DOHH2 (cell line): ENCODE measurements at regions not wholly inside any gene's neighbourhood (a gene's known extent, or its start where the extent isn't known, plus 50 kb on each side); places are given as distances from the start of the nearest gene placed in this dataset.

Experiments used
- H3F3A ChIP-seq: fragments of 200-600 bp; sonication (generic), shearing (Covaris generic); 2 replicates; pipeline ENCODE4 v1.6.0; 2016; ENCODE audit warnings: antibody characterized with exemption, mild to moderate bottlenecking; ENCODE audit not compliant: control insufficient read depth, insufficient read depth
- H3K27ac ChIP-seq: fragments of 200-600 bp; sonication (generic); 2 replicates; pipeline ENCODE4 v1.5.1; 2014; ENCODE audit warnings: low read depth, mild to moderate bottlenecking, low read length, moderate library complexity
- H3K27me3 ChIP-seq: fragments of 200-600 bp; sonication (generic); 2 replicates; pipeline ENCODE4 v1.6.1; 2014; ENCODE audit warnings: mild to moderate bottlenecking, low read length, mixed read lengths; ENCODE audit not compliant: control insufficient read depth
- H3K36me3 ChIP-seq: fragments of 200-600 bp; sonication (generic); 2 replicates; pipeline ENCODE4 v1.6.1; 2014; ENCODE audit warnings: mild to moderate bottlenecking, low read length, moderate library complexity, mixed read lengths; ENCODE audit not compliant: control insufficient read depth
- H3K4me1 ChIP-seq: fragments of 200-600 bp; sonication (generic); 2 replicates; pipeline ENCODE4 v1.6.1; 2014; ENCODE audit warnings: mild to moderate bottlenecking, low read length, mixed read lengths; ENCODE audit not compliant: control insufficient read depth
- H3K4me2 ChIP-seq: fragments of 200-600 bp; sonication (generic); 2 replicates; pipeline ENCODE4 v1.6.0; 2014; ENCODE audit warnings: mild to moderate bottlenecking, low read length, moderate library complexity
- H3K4me3 ChIP-seq: fragments of 200-600 bp; sonication (generic); 2 replicates; pipeline ENCODE4 v1.5.1; 2014; ENCODE audit warnings: mild to moderate bottlenecking, low read length, mixed read lengths
- H3K79me2 ChIP-seq: fragments of 200-600 bp; sonication (generic); 2 replicates; pipeline ENCODE4 v1.6.1; 2014; ENCODE audit warnings: mild to moderate bottlenecking, low read length, mixed read lengths; ENCODE audit not compliant: control insufficient read depth
- H3K9me2 ChIP-seq: fragments of 200-600 bp; sonication (generic); replicated peaks from 2 replicates; pipeline ENCODE4 v1.6.1; 2014; ENCODE audit warnings: mild to moderate bottlenecking, low read length, mixed read lengths; ENCODE audit not compliant: control insufficient read depth
- H3K9me3 ChIP-seq: fragments of 200-600 bp; sonication (generic); 2 replicates; pipeline ENCODE4 v1.6.1; 2014; ENCODE audit warnings: antibody characterized with exemption, low read length, mixed read lengths; ENCODE audit not compliant: control insufficient read depth, insufficient read depth
- H4K20me1 ChIP-seq: fragments of 200-600 bp; sonication (generic); 2 replicates; pipeline ENCODE4 v1.6.0; 2014; ENCODE audit warnings: low read depth, mild to moderate bottlenecking, antibody characterized with exemption, low read length, moderate library complexity; ENCODE audit not compliant: control insufficient read depth, insufficient read depth
- CTCF ChIP-seq: fragments of 200-600 bp; sonication (generic); IDR thresholded peaks from one replicate; pipeline ENCODE4 v1.5.1; 2014; ENCODE audit warnings: antibody characterized with exemption, mild to moderate bottlenecking, low read depth, low read length; ENCODE audit not compliant: poor library complexity, severe bottlenecking
- EZH2phosphoT487 ChIP-seq: fragments of 200-600 bp; sonication (generic); IDR thresholded peaks from 2 replicates; pipeline ENCODE4 v1.6.1; 2017; ENCODE audit warnings: borderline replicate concordance, mild to moderate bottlenecking, antibody characterized with exemption, low read length, moderate library complexity, mixed read lengths

GRCh38 chr12:125533434-125534029 is 468.3 kb downstream of the AACS start:
- no peaks in the 10 kb centered on the region for H3F3A ChIP-seq
- TF ChIP-seq CTCF (peak; percentile 89), EZH2phosphoT487 (no peak)
- no peaks in the 10 kb centered on the region for H3K79me2 ChIP-seq
- no peaks in the 10 kb centered on the region for H3K9me2 ChIP-seq
- peak overlapping the region; percentile 44 for H3K4me2 ChIP-seq
- no peaks in the 10 kb centered on the region for H3K36me3 ChIP-seq
- H3K9me3 ChIP-seq = no peaks in the 10 kb centered on the region
- H4K20me1 ChIP-seq = no peaks in the 10 kb centered on the region
- no peak overlapping the region for H3K27ac ChIP-seq
- no peaks in the 10 kb centered on the region for H3K27me3 ChIP-seq
- peaks cover 6% of the 10 kb centered on the region for H3K4me1 ChIP-seq
- no peak overlapping the region for H3K4me3 ChIP-seq

- peaks cover 2% of the 10 kb centered on the region; the same call in 1 of the 2 replicates for H3K4me1 ChIP-seq
- no peaks in the 10 kb centered on the region for H3K9me2 ChIP-seq
- TF ChIP-seq EZH2phosphoT487 (no peak), CTCF (no peak)
- H3K4me2 ChIP-seq = no peak overlapping the region
- H3K9me3 ChIP-seq = no peaks in the 10 kb centered on the region
- H4K20me1 ChIP-seq = no peaks in the 10 kb centered on the region
- no peak overlapping the region for H3K4me3 ChIP-seq
- no peaks in the 10 kb centered on the region for H3K79me2 ChIP-seq
- no peaks in the 10 kb centered on the region for H3F3A ChIP-seq
- no peaks in the 10 kb centered on the region for H3K27me3 ChIP-seq
- H3K27ac ChIP-seq = no peak overlapping the region
- H3K36me3 ChIP-seq = no peaks in the 10 kb centered on the region
These were observed 473.4 kb downstream of the AACS start for GRCh38 chr12:125538401-125539199.

GRCh38 chr12:125540580-125541204 is 475.5 kb downstream of the AACS start:
- H3K4me1 ChIP-seq = 0 out of 2 replicates have a peak, but pooled peaks cover 2% of the 10 kb centered on the region
- H3K36me3 ChIP-seq = no peaks in the 10 kb centered on the region
- no peak overlapping the region for H3K4me3 ChIP-seq
- no peak for TF ChIP-seq EZH2phosphoT487
- TF ChIP-seq CTCF = no peak
- H3F3A ChIP-seq = no peaks in the 10 kb centered on the region
- H3K4me2 ChIP-seq = no peak overlapping the region
- H3K9me3 ChIP-seq = no peaks in the 10 kb centered on the region
- no peaks in the 10 kb centered on the region for H3K27me3 ChIP-seq
- H4K20me1 ChIP-seq = no peaks in the 10 kb centered on the region
- no peaks in the 10 kb centered on the region for H3K9me2 ChIP-seq
- no peak overlapping the region for H3K27ac ChIP-seq
- no peaks in the 10 kb centered on the region for H3K79me2 ChIP-seq
